Stimulated activated CD8-positive, alpha-beta memory T cell treated with anti-CD3 and anti-CD28 coated beads, Interleukin-2, amount 100 ng/mL, for 1 hour (primary cell): ENCODE measurements at regions not wholly inside any gene's neighbourhood (a gene's known extent, or its start where the extent isn't known, plus 50 kb on each side); places are given as distances from the start of the nearest gene placed in this dataset.

Experiments used
- DNase-seq, 2 donors: peaks; one replicate each; pipeline ENCODE4 v3.0.0-alpha.2; 2020; ENCODE audit warnings: low read depth in 2 of 2

DNA sequence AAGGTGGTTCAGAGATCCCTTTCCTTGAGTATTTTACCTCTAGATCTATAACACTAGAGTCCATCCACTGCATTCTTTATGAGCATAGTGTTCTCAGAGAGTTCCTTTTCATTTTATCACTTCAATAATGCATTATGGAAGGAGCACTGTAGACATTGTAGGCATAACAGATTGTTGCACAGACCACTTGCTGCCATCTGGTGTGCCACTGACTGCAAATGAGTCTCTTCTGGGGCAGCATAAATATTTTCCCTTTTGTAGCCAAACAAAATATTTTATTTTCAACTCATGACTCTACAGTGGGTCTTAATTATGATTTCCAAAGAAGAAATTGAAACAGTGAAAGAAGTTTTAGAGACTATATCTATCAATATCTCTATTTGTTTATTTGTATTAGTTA is 290.4 kb downstream of the OLFM3 start:
- DNase-seq = no peak

DNA sequence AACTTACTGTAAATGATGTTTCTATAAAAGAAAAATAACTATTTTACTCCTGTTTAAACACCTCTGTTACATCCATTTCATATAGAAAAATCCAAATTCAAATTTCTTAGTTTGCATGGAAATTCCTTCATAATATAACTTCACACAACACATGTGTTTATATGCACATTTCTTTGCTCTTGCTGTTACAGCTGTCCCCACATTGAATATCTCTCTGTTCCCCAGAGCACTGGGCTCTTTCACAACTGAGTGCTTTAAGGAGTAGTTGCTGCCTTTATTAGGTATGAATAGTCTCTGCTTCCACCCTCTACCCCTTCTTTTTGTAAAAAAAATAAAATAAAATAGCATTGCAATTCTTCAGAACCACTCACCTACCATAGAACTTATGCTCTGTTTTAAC is 287.0 kb downstream of the OLFM3 start:
- no peak for DNase-seq

DNA sequence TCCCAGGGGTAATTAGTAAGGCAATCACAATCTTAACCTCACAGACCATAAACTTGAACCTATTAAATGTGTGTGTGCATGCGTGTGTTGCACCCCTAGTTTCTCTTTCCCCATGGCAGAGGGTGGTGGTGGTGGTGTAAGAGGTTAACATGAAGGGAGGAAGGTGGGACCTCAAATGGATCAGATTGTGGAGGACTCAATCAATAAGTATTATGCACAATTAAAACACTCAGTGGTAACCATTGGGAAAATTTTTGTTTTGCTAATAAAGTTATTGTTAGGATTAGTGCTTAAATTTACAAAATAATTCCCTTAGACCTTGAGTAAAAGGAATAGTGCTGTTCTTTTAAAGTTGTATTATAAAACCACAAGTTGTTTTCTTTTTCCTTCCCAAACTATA is 283.0 kb downstream of the OLFM3 start:
- DNase-seq = no peak

DNA sequence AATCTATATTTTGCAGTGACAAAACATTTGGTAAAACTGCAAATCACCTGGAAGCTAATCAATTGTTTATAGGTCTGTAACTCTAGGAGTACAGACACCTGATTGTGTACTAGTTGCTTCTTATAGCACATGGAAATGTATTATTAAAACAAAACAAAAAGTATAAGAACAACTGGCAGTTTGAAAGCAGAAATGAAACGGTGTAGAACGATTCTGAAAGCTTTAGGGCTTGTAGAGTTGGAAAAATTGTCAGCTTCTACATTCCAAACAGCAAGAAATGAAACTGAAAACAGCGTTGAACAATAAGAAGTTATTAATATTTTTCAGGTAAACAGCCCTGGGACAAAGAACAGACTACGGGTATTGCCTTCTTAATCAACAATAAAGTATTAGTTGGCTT is 273.3 kb downstream of the OLFM3 start:
- DNase-seq = no peak

DNA sequence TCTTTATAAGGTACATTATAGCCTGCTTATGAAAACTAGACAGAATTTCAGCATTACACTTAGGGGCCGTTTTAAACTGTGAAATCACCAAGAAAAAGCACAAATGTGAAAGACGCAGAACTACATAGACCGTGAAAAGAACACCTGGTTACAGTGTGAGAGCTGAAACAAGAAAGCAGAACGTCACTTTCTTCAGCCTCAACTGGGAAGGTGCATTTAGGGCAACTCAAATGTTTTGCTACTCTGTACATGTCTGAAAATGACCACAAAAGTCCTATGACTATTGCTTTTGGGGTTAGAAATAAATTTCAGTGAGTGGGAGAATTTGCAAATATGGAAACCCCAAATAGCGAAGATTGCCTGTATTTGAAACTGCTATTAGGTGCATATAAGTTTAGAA is 268.7 kb downstream of the OLFM3 start:
- no peak for DNase-seq

DNA sequence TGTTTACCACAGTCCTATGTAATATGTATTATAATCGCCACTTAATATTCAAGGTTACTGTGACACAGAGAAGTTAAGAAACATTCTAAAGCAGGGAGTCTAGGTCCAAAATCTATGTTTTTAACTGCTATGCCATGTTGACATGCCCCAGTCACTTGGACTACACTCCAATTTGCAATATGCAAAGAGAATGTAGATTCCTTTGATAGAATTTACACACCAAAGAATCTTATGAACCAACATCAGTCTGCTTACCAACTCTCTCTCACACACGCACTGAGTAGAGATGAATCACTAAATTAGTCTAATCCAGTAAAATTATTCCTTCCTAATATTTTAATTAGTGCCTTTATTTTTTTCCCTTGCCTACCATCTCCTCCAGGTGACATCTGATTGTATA is 266.2 kb downstream of the OLFM3 start:
- no peak for DNase-seq

DNA sequence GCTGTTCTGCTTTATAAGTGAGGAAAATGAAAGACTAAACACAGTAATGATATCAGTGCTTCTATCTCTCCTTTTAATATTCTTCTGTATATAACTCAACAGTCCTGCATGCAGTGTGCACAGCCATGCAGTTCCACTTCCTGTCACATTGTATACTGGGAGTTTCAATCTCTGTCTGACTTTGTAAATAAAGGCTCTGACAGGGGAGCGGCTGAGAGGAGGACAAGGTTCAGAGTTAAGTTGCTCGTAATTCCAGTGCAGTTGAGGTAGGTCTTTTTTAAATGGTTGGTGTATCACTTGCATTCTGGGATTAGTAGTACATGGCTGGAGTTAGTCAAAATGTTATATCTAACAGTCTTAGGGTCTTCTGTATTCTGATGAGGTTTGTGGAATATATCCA is 264.5 kb downstream of the OLFM3 start:
- DNase-seq = no peak

DNA sequence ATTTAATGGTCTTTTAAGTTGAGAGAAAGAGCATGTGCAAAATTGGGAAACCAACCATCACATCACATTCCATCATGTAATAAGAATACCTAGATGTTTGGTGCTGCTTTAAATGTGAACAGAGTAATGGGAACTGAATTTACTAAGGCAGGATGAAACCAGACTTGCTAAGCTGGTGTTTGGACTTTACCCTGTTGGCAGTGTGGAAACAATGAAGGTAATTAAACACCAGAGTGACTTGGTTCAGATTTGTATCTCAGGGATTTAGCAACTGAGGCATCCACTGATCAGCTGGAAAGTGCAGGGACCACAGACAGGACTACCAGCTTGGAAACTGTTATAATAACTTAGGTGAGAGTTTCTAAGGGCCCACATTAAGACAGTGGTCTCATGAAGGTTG is 263.4 kb downstream of the OLFM3 start:
- no peak for DNase-seq

DNA sequence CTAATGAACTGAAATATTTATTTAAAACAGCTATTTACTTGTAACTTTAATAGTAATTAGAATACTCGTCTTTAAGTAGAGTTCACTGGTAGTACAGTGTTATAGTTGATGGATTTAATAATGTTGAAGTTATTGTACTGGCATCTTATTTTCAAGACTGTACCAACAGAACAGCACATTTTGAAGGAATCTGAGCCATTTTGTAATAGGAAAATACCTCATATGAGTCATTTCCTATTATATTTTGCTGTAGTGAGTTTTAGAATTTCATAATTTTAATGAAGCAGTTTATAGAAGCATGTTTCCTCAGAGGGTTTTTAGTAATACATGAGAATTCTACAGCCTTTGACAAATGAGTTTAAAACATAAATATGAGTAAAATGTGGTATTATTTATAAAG is 258.3 kb downstream of the OLFM3 start:
- no peak for DNase-seq

DNA sequence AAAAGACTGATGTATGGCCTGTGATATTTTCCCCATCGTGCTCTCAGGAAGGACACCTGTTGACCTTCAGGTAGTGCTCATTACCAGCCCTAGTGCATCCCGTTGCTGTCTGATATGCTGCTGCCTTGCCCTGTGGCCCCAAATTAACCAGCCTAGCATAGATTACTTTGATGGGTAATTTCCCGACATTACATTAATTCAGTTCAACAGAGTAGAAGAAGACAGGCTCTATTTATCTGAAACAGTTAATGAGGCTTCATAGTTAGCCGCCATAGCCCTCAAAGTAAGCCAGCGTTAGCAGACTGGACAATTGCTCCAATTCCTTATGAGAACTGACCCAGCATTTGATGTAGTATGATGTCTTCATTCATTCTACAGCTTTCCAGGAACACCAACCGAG is 257.6 kb downstream of the OLFM3 start:
- no peak for DNase-seq

DNA sequence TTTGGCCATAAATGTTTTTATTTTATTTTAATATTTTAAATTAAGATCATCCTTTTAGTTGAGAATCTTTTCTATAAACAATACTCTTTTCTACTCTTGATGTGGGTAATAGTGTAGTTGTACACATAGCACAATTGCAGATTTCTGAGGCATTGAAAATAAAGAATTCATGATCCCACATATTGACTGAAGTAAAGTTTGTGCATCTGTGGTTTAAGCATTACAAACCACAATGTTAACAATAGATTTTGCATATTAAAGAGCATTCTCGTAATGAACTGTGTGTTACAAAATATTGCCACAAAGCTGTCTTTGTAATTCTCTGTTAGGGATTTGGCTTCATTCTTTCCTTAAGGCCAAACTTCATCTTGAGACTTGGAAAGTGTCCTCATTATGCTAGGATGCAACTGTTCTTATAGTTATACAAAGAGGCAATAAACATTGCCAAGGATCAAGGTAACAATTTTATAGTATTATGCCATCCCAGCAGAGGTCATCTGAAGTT is 256.8 kb downstream of the OLFM3 start:
- DNase-seq = no peak

DNA sequence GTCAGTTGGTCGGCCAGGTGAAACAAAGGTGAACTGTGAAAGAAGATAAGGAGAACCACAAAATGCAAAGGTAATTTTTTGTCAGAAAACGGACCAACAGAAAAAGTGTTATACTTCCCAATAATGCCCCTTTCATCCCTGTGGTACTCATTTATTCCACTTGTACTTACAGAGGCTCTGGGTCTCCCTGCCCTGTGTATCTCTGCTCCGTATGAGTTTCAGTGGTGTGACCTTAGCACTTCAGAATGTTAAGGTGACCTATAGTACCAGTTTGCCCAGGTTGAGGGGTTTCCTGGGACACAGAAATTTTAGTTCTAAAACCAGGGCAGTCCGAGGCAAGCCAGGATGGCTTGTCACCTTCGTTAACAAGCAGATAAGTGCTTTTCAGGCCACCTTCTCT is 254.8 kb downstream of the OLFM3 start:
- DNase-seq = no peak

DNA sequence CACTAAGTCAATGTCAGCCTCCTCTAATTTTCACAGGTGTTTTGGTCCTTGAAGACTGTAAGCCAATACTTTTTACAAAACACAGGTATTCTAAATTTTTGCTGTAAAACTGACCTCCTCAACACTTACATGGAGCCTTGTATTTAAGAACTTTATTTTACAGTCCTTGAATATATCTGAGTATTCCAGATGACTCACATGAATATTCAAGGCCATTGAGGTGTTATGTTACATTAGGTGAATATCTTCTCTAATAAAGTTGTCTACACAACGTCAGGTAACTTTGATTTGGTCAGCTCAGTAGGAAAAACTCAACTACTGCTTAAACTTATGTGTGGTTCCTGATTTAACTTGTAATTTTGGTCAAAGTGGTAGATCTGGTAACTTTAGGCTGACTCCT is 254.2 kb downstream of the OLFM3 start:
- DNase-seq = no peak

DNA sequence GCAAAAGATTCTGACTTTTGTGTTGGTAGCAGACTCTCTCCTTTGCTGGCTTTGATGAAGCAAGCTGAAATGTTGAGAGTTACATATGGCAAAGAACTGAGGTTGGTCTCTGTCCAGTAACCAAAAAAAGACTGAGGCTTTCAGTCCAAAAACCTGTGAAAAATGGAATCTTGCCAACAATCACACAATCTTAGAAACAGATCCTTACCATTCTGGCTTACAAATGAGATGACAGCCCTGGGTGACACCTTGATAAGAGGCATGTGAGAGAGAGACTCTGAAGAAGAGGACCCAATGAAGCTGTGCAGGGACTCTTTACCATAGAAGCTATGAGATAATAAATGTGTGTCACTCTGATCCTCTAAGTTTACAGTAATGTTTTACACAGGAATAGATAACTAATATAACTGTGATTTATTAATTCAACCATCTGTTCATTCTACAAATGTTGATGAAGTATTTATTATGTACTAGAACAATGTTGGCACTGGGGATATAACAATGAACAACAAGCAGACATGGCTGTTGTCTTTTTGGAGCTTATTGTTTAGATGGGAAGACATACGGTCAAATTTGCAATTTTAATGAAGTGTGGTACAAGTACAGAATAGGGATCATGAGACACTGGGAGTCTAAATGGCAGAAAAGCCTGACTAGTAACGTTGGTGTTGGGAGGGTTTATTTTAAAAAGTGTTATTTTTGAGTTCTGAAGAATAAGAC is 251.0 kb downstream of the OLFM3 start:
- DNase-seq = no peak

DNA sequence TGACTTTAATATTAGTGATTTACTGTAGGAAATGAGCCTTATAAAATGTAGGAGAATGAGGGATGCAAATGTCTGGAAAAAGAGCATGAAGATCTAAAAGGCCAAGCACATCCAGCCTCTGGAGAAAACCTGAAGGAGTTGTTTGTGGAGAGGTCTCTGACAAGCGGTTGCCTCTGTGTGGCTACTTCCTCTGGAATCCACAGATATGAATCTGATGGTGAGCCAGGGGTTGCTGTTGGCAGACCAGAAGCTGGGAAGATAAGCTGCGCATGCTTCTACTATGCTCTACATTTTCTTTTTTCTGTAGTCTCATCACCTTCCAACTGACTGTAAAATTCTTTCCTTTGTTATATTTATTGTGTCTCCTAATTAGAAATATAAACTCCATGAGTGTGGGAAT is 248.6 kb downstream of the OLFM3 start:
- no peak for DNase-seq
